OCI-LY3 (cell line): ENCODE measurements at regions not wholly inside any gene's neighbourhood (a gene's known extent, or its start where the extent isn't known, plus 50 kb on each side); places are given as distances from the start of the nearest gene placed in this dataset.

ENCODE experiments used
- H2AFZ ChIP-seq: fragments of 200-600, 300-600 bp; shearing (Covaris generic); 2 replicates; pipeline ENCODE4 v1.6.0; 2014; ENCODE audit warnings: antibody characterized with exemption, low read depth, low read length
- H3K27ac ChIP-seq: fragments of 200-600, 300-600 bp; sonication (generic); 2 replicates; pipeline ENCODE4 v1.5.1; 2014; ENCODE audit warnings: mild to moderate bottlenecking, low read length, moderate library complexity, mixed read lengths
- H3K27me3 ChIP-seq: fragments of 200-600, 300-600 bp; sonication (generic); 2 replicates; pipeline ENCODE4 v1.6.1; 2014; ENCODE audit warnings: low read depth, low read length, mixed read lengths
- H3K36me3 ChIP-seq: fragments of 200-600, 300-600 bp; sonication (generic); replicated peaks from 2 replicates; pipeline ENCODE3; 2014; ENCODE audit warnings: low read depth, low read length, mixed read lengths
- H3K4me1 ChIP-seq: fragments of 300-600, 200-600 bp; sonication (generic); 2 replicates; pipeline ENCODE4 v1.6.1; 2014; ENCODE audit warnings: low read length, mixed read lengths
- H3K4me2 ChIP-seq: fragments of 200-600, 300-600 bp; sonication (generic); 2 replicates; pipeline ENCODE4 v1.6.1; 2014; ENCODE audit warnings: low read length, mixed read lengths
- H3K4me3 ChIP-seq: fragments of 300-600, 200-600 bp; sonication (generic); 2 replicates; pipeline ENCODE4 v1.5.1; 2014; ENCODE audit warnings: antibody characterized with exemption, mild to moderate bottlenecking, low read length, moderate library complexity
- H3K79me2 ChIP-seq: fragments of 300-600, 200-600 bp; shearing (Covaris generic); 2 replicates; pipeline ENCODE4 v1.6.1; 2014; ENCODE audit warnings: mild to moderate bottlenecking, low read length, mixed read lengths
- H3K9ac ChIP-seq: fragments of 300-600, 200-600 bp; shearing (Covaris generic); 2 replicates; pipeline ENCODE4 v1.6.0; 2014; ENCODE audit warnings: mild to moderate bottlenecking, low read length, moderate library complexity
- H3K9me3 ChIP-seq: fragments of 200-600, 300-600 bp; shearing (Covaris generic); 2 replicates; pipeline ENCODE4 v1.6.1; 2014; ENCODE audit warnings: low read length, mixed read lengths; ENCODE audit not compliant: insufficient read depth
- H4K20me1 ChIP-seq: fragments of 200-600, 300-600 bp; sonication (generic); 2 replicates; pipeline ENCODE4 v1.6.1; 2016; ENCODE audit warnings: low read length, mixed read lengths; ENCODE audit not compliant: insufficient read depth
- EZH2phosphoT487 ChIP-seq: fragments of 200-600 bp; shearing (Covaris generic); IDR thresholded peaks from 2 replicates; pipeline ENCODE4 v1.6.1; 2018; ENCODE audit warnings: antibody characterized with exemption, mixed run types, low read depth
- TF ChIP-seq, protein P1 (sequence below): fragments of 200-600, 300-600 bp; sonication (generic); IDR thresholded peaks from 2 replicates; pipeline ENCODE4 v1.5.1; 2014; ENCODE audit warnings: antibody characterized with exemption, low read length, low read depth

DNA sequence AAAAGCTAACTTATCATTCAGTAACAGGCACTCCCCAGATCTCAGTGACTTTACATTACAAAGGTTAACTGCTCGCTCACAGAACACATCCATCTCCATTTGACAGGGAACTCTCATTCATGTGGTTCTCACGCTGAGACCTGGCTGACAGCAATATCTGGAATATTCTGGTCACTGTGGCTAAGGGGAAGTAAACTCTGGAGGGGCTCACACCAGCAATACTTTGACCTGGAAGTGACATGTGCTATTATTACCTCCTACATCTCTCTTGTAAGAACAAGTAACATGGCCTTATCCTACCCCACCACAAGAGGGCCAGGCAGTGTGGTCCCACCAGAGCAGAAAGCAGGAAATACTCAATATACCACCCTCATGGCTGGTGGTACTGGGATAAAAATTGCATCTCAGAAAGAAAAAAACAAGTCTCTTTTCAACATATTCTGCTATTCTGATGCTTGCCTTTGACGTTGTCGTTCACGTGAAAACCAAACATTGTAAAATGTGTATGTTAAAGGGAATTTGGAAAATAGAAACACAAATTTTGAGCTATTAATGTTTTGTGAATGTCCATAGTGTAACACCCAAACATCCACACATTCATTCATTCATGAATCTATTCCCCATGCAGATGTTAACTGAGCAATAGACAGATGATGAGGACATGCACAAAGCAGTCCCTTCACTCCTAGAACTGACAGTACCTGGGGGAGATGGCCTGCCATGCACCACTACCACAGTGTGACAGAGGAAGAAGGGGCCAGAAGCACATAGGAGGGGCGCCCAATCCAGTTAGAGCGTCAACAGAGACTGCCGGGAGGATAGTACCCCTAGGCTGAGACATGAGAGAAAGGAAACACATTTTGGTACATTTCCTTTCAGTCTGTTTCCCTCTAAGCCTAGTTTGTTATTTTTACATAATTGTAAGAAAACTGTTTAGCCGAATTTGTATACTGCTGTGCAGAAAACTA, 166.0 kb upstream of the SP4 start:
- H3K27me3 ChIP-seq: no peaks in the 10 kb centered on the region
- no peaks in the 10 kb centered on the region for H3K79me2 ChIP-seq
- no peak overlapping the region for H3K4me2 ChIP-seq
- peak overlapping the region; percentile 58; the same call in 1 of the 2 replicates for H2AFZ ChIP-seq
- H4K20me1 ChIP-seq: no peaks in the 10 kb centered on the region
- H3K4me1 ChIP-seq: peaks cover 10% of the 10 kb centered on the region
- no peak overlapping the region for H3K4me3 ChIP-seq
- H3K27ac ChIP-seq: no peak overlapping the region
- no peaks in the 10 kb centered on the region for H3K36me3 ChIP-seq
- H3K9me3 ChIP-seq: no peaks in the 10 kb centered on the region
- TF ChIP-seq, protein P1, sequence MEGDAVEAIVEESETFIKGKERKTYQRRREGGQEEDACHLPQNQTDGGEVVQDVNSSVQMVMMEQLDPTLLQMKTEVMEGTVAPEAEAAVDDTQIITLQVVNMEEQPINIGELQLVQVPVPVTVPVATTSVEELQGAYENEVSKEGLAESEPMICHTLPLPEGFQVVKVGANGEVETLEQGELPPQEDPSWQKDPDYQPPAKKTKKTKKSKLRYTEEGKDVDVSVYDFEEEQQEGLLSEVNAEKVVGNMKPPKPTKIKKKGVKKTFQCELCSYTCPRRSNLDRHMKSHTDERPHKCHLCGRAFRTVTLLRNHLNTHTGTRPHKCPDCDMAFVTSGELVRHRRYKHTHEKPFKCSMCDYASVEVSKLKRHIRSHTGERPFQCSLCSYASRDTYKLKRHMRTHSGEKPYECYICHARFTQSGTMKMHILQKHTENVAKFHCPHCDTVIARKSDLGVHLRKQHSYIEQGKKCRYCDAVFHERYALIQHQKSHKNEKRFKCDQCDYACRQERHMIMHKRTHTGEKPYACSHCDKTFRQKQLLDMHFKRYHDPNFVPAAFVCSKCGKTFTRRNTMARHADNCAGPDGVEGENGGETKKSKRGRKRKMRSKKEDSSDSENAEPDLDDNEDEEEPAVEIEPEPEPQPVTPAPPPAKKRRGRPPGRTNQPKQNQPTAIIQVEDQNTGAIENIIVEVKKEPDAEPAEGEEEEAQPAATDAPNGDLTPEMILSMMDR: peak; percentile 70
- no peak for TF ChIP-seq EZH2phosphoT487
- no peak overlapping the region for H3K9ac ChIP-seq

DNA sequence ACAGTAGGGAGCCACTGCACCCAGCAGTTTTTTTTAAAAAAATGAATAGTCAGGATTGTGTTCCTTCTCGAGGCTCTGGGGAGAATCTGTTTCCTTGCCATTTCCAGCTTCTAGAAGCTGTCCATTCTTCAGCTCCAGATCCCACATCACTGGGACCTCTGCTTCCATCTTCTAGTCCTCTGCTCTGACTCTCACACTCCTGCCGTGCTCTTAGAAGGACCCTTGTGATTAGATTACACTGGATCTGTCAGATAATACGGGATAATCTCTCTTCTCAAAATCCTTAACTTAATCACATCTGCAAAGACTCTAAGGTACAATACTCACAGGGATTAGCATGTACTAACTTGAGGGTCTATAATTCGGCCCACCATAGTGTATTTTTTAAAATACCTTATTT, 158.9 kb upstream of the SP4 start:
- no peak overlapping the region for H3K4me2 ChIP-seq
- H3K27me3 ChIP-seq: no peaks in the 10 kb centered on the region
- no peak overlapping the region for H3K4me3 ChIP-seq
- H2AFZ ChIP-seq: no peak overlapping the region
- no peak overlapping the region for H3K27ac ChIP-seq
- H3K9ac ChIP-seq: no peak overlapping the region
- H3K79me2 ChIP-seq: no peaks in the 10 kb centered on the region
- H3K4me1 ChIP-seq: no peaks in the 10 kb centered on the region
- H4K20me1 ChIP-seq: no peaks in the 10 kb centered on the region
- TF ChIP-seq, protein P1: no peak
- no peak for TF ChIP-seq EZH2phosphoT487
- no peaks in the 10 kb centered on the region for H3K9me3 ChIP-seq
- H3K36me3 ChIP-seq: no peaks in the 10 kb centered on the region

DNA sequence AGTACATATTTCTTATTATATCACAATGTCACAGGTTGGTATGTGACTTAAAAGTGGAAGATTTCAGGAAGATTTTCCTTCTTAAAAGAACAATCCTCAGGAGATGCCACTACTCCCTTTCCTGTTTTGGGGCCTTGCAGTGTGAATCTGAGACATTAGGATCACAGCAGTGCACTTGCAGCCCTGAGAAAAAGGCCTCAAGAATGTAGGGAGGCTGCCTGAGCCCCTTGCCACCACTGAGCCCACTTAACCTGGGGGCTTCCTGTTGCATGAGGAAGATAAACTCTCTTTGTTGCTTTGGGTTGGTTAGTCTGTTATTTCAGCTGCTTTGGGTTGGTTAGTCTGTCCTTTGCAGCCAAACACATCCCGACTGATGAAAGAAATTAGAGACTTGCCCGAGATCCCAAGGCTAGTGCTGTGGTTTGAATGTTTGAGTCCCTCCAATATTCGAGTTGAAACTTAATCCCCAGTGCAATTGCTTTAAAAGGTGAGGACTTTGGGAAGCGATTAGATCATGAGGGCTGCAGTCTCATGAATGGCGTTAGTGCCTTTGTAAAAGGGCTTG, 151.3 kb upstream of the SP4 start:
- Histone ChIP-seq H3K4me3 (no peak overlapping the region), H4K20me1 (no peaks in the 10 kb centered on the region), H3K4me2 (no peak overlapping the region), H3K79me2 (no peaks in the 10 kb centered on the region), H3K27ac (no peak overlapping the region), H3K27me3 (no peaks in the 10 kb centered on the region), H3K9ac (no peak overlapping the region), H3K4me1 (peaks cover 5% of the 10 kb centered on the region; the same call in 1 of the 2 replicates), H3K9me3 (no peaks in the 10 kb centered on the region), H3K36me3 (no peaks in the 10 kb centered on the region), H2AFZ (no peak overlapping the region)
- no peak for TF ChIP-seq EZH2phosphoT487
- TF ChIP-seq, protein P1: no peak

DNA sequence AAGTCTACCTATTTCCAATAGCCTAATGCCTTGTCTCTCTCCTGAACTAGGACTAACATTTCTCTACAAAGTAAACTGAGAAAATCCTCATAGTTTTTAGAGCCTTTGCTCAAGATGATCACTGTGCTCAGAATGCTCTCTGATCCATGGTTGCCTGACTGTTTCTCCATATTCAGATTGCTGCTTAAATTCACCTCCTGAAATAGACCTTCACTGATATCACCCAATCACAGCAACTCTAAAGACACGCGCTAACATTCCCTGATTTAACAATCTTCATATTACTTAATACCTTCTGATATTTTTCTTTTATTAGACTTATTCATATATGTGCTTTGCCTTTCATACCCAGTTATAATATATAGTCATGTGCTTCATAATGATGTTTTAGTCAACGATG, 148.9 kb upstream of the SP4 start:
- no peaks in the 10 kb centered on the region for H3K36me3 ChIP-seq
- H3K4me3 ChIP-seq: no peak overlapping the region
- H2AFZ ChIP-seq: no peak overlapping the region
- H3K27me3 ChIP-seq: no peaks in the 10 kb centered on the region
- no peak overlapping the region for H3K9ac ChIP-seq
- H3K27ac ChIP-seq: no peak overlapping the region
- H3K9me3 ChIP-seq: no peaks in the 10 kb centered on the region
- no peak overlapping the region for H3K4me2 ChIP-seq
- TF ChIP-seq EZH2phosphoT487: no peak
- TF ChIP-seq, protein P1: no peak
- H4K20me1 ChIP-seq: no peaks in the 10 kb centered on the region
- no peaks in the 10 kb centered on the region for H3K79me2 ChIP-seq
- peaks cover 7% of the 10 kb centered on the region; the same call in 1 of the 2 replicates for H3K4me1 ChIP-seq
